Colonic mucosa (tissue), 4 donors: ENCODE measurements at regions not wholly inside any gene's neighbourhood (a gene's known extent, or its start where the extent isn't known, plus 50 kb on each side); places are given as distances from the start of the nearest gene placed in this dataset.

Source experiments
- DNase-seq: peaks from one replicate; pipeline ENCODE4 v3.0.0-alpha.2; 2020
- H3K27ac ChIP-seq: fragments of 200-600 bp; one replicate; pipeline ENCODE4 v1.8.0; 2021
- H3K27me3 ChIP-seq: fragments of 200-600 bp; one replicate; pipeline ENCODE4 v1.8.0; 2021
- H3K36me3 ChIP-seq: fragments of 200-600 bp; one replicate; pipeline ENCODE4 v1.8.0; 2021
- H3K4me1 ChIP-seq: fragments of 200-600 bp; one replicate; pipeline ENCODE4 v1.8.0; 2021; ENCODE audit warnings: mild to moderate bottlenecking
- H3K4me3 ChIP-seq: fragments of 200-600 bp; one replicate; pipeline ENCODE4 v1.8.0; 2021
- H3K9ac ChIP-seq, 2 donors: one replicate each; pipeline ENCODE4 v1.7.0; 2013; ENCODE audit warnings: control low read depth in 2 of 2, low read depth in 2 of 2, low read length in 2 of 2
- H3K9me3 ChIP-seq: fragments of 200-600 bp; one replicate; pipeline ENCODE4 v1.8.0; 2021
- CTCF ChIP-seq: fragments of 200-600 bp; IDR thresholded peaks from one replicate; pipeline ENCODE4 v1.8.0; 2022; ENCODE audit warnings: antibody characterized with exemption, mild to moderate bottlenecking
- intact Hi-C: fragments of 100-400 bp; cut with DNase I; formaldehyde crosslinking; loops from one replicate; pipeline ENCODE4 v1.14.1; 2022
- donor health status: healthy.
- donor health status: DM: no; HTN: no; CAD: no.
- donor health status: DM: no; HTN: no; CAD: no.

DNA sequence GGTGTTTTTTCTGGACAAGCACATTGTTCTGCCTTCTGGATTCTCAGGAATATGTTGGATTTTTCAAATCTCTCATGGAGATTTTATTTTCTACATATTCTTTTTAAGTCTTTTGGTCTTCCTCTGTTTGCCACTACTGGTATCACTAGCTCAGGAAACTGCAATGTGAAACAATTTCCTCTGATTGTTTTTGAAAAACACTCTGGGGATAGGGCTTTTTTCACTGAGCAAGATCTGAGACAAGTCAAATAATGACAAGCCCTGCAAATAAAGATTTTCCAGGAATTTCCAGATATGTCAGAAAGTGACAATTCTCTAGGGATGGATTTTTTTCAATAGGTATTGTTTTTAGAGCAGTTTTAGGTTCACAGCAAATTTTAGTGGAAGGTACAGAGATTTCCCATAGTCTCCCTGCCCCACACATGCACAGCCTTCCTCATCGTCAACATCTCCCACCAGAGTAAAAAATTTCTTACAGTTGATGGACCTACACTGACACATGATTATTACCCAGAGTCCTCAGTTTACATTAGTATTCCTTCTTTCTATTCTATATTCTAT, 86.9 kb upstream of the TMEM161B start:
- Histone ChIP-seq H3K9ac (no peak overlapping the region), H3K9me3 (no peaks in the 10 kb centered on the region), H3K36me3 (no peaks in the 10 kb centered on the region), H3K4me1 (no peaks in the 10 kb centered on the region), H3K27me3 (no peaks in the 10 kb centered on the region), H3K4me3 (no peak overlapping the region), H3K27ac (no peak overlapping the region)
- intact Hi-C loops, result no loop called here
- DNase-seq, result no peak
- no peak for TF ChIP-seq CTCF

DNA sequence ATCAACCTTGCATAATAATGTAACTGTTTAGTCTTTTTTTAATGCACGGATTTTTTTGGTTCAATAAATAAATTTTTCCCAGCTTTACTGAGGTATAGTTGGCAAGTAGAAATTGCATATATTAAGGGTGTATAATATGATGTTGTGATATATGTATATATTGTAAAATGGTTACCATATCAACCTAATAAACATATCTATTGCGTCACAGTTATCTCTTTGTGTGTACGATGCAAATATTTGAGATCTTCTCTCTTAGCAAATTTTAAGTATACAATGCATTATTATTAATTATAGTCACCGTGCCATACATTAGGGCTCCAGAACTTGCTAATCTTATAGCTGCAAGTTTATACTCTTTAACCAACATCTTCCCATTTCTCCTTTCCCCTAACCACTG, 57.2 kb upstream of the TMEM161B start:
- Histone ChIP-seq H3K27ac (no peak overlapping the region), H3K4me3 (no peak overlapping the region), H3K36me3 (no peaks in the 10 kb centered on the region), H3K27me3 (no peaks in the 10 kb centered on the region), H3K9ac (no peak overlapping the region), H3K4me1 (no peaks in the 10 kb centered on the region), H3K9me3 (no peaks in the 10 kb centered on the region)
- intact Hi-C loops, result no loop called here
- TF ChIP-seq CTCF, result no peak
- DNase-seq, result no peak

DNA sequence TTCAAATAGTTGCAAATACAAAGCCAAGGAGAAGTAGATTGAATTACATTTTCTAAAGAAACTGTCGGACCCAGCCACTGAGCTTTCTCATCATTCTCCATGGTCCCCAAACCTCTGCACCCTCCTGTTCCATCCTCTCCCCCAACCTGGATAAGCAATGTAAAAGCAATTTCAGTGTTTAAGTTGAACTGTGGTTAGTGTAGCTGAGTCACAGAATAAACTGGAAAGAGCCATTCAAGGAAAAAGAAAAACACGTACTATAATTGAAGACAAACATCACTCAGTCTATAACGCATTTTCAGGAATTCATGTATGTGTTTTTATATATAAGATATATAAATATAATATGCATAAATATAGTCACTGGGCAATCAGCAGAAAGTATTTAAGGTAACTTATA, 54.1 kb upstream of the TMEM161B start:
- TF ChIP-seq CTCF, result no peak
- H3K4me1 ChIP-seq, result no peaks in the 10 kb centered on the region
- intact Hi-C loops, result no loop called here
- H3K9me3 ChIP-seq, result no peaks in the 10 kb centered on the region
- no peak overlapping the region for H3K27ac ChIP-seq
- H3K36me3 ChIP-seq, result no peaks in the 10 kb centered on the region
- no peaks in the 10 kb centered on the region for H3K27me3 ChIP-seq
- no peak for DNase-seq
- no peak overlapping the region for H3K4me3 ChIP-seq
- H3K9ac ChIP-seq, result no peak overlapping the region
